ENCODE measurements at regions not wholly inside any gene's neighbourhood (a gene's known extent, or its start where the extent isn't known, plus 50 kb on each side); places are given as distances from the start of the nearest gene placed in this dataset.

GRCh38 chr5:162886717-162887116 lies 550.7 kb upstream of the CCNG1 start:
- no peak for DNase-seq (ENCODE audit: low read depth in 2 of 2)
- H3K9ac ChIP-seq (ENCODE audit: insufficient read depth, low read length): no peak overlapping the region
- no peaks in the 10 kb centered on the region for H3K36me3 ChIP-seq (ENCODE audit: control insufficient read depth, insufficient read depth, low read length)
- H2AFZ ChIP-seq (ENCODE audit: low read length): no peak overlapping the region
- H3K4me1 ChIP-seq (ENCODE audit: control insufficient read depth, extremely low read depth, insufficient read depth, low read length): no peaks in the 10 kb centered on the region
- H3K27ac ChIP-seq (ENCODE audit: insufficient read depth, low read length): no peak overlapping the region
- no peaks in the 10 kb centered on the region for H3K9me3 ChIP-seq (ENCODE audit: control insufficient read depth, insufficient read depth, low read depth, low read length)
- H3K79me2 ChIP-seq (ENCODE audit: control insufficient read depth, insufficient read depth, low read length): no peaks in the 10 kb centered on the region
- H4K20me1 ChIP-seq (ENCODE audit: control insufficient read depth, extremely low read depth, insufficient read depth, low read length): no peaks in the 10 kb centered on the region
- TF ChIP-seq EZH2 (IDR thresholded peaks at IDR 0.05; ENCODE audit: low read length, missing control alignments): no peak
- TF ChIP-seq CTCF (conservative IDR thresholded peaks at IDR 0.05 in 1 of 2, IDR thresholded peaks at IDR 0.05 in 1 of 2; ENCODE audit: low read depth in 1 of 2, low read length in 2 of 2): no peak
- no peak overlapping the region for H3K4me3 ChIP-seq (replicated peaks in 1 of 4; ENCODE audit: control extremely low read depth in 1 of 4, insufficient read depth in 1 of 4, low read depth in 3 of 4, low read length in 4 of 4)
- no peaks in the 10 kb centered on the region for H3K27me3 ChIP-seq (ENCODE audit: control insufficient read depth, insufficient read depth, low read length)
- no peak overlapping the region for H3K4me2 ChIP-seq (ENCODE audit: extremely low read depth, insufficient read depth, low read length)

- no peak overlapping the region for H2AFZ ChIP-seq (ENCODE audit: low read length)
- H3K27ac ChIP-seq (ENCODE audit: insufficient read depth, low read length): no peak overlapping the region
- H3K9ac ChIP-seq (ENCODE audit: insufficient read depth, low read length): no peak overlapping the region
- H3K27me3 ChIP-seq (ENCODE audit: control insufficient read depth, insufficient read depth, low read length): no peaks in the 10 kb centered on the region
- no peaks in the 10 kb centered on the region for H4K20me1 ChIP-seq (ENCODE audit: control insufficient read depth, extremely low read depth, insufficient read depth, low read length)
- no peaks in the 10 kb centered on the region for H3K9me3 ChIP-seq (ENCODE audit: control insufficient read depth, insufficient read depth, low read depth, low read length)
- H3K4me1 ChIP-seq (ENCODE audit: control insufficient read depth, extremely low read depth, insufficient read depth, low read length): no peaks in the 10 kb centered on the region
- DNase-seq (ENCODE audit: low read depth in 2 of 2): no peak
- H3K79me2 ChIP-seq (ENCODE audit: control insufficient read depth, insufficient read depth, low read length): no peaks in the 10 kb centered on the region
- no peak for TF ChIP-seq CTCF (conservative IDR thresholded peaks at IDR 0.05 in 1 of 2, IDR thresholded peaks at IDR 0.05 in 1 of 2; ENCODE audit: low read depth in 1 of 2, low read length in 2 of 2)
- no peak for TF ChIP-seq EZH2 (IDR thresholded peaks at IDR 0.05; ENCODE audit: low read length, missing control alignments)
- H3K4me2 ChIP-seq (ENCODE audit: extremely low read depth, insufficient read depth, low read length): no peak overlapping the region
- H3K4me3 ChIP-seq (replicated peaks in 1 of 4; ENCODE audit: control extremely low read depth in 1 of 4, insufficient read depth in 1 of 4, low read depth in 3 of 4, low read length in 4 of 4): no peak overlapping the region
- H3K36me3 ChIP-seq (ENCODE audit: control insufficient read depth, insufficient read depth, low read length): no peaks in the 10 kb centered on the region
These were observed 549.1 kb upstream of the CCNG1 start for GRCh38 chr5:162888268-162888667.

- TF ChIP-seq CTCF (conservative IDR thresholded peaks at IDR 0.05 in 1 of 2, IDR thresholded peaks at IDR 0.05 in 1 of 2; ENCODE audit: low read depth in 1 of 2, low read length in 2 of 2): no peak
- no peak for TF ChIP-seq EZH2 (IDR thresholded peaks at IDR 0.05; ENCODE audit: low read length, missing control alignments)
- Histone ChIP-seq H3K27ac (ENCODE audit: insufficient read depth, low read length) (no peak overlapping the region), H3K27me3 (ENCODE audit: control insufficient read depth, insufficient read depth, low read length) (no peaks in the 10 kb centered on the region), H4K20me1 (ENCODE audit: control insufficient read depth, extremely low read depth, insufficient read depth, low read length) (no peaks in the 10 kb centered on the region), H3K4me2 (ENCODE audit: extremely low read depth, insufficient read depth, low read length) (no peak overlapping the region), H3K79me2 (ENCODE audit: control insufficient read depth, insufficient read depth, low read length) (no peaks in the 10 kb centered on the region), H3K9me3 (ENCODE audit: control insufficient read depth, insufficient read depth, low read depth, low read length) (no peaks in the 10 kb centered on the region), H3K4me1 (ENCODE audit: control insufficient read depth, extremely low read depth, insufficient read depth, low read length) (no peaks in the 10 kb centered on the region), H3K4me3 (replicated peaks in 1 of 4; ENCODE audit: control extremely low read depth in 1 of 4, insufficient read depth in 1 of 4, low read depth in 3 of 4, low read length in 4 of 4) (no peak overlapping the region), H2AFZ (ENCODE audit: low read length) (no peak overlapping the region), H3K36me3 (ENCODE audit: control insufficient read depth, insufficient read depth, low read length) (no peaks in the 10 kb centered on the region), H3K9ac (ENCODE audit: insufficient read depth, low read length) (no peak overlapping the region)
- DNase-seq (ENCODE audit: low read depth in 2 of 2): no peak
These were observed 525.5 kb upstream of the CCNG1 start for GRCh38 chr5:162911873-162912272.
